ENCODE measurements at regions not wholly inside any gene's neighbourhood (a gene's known extent, or its start where the extent isn't known, plus 50 kb on each side); places are given as distances from the start of the nearest gene placed in this dataset.

GRCh38 chr5:175253597-175253996, 190.4 kb downstream of the DRD1 start:
- DNase-seq (ENCODE audit: low spot score) (no peak), ATAC-seq (ENCODE audit: insufficient number of reproducible peaks, low FRiP score, low read depth) (no peak)
- Histone ChIP-seq H3K9me3 (no peaks in the 10 kb centered on the region), H3K36me3 (no peaks in the 10 kb centered on the region), H3K4me1 (ENCODE audit: control insufficient read depth in 1 of 2, low read depth in 2 of 2) (peaks cover 7 to 21% of the 10 kb centered on the region in 2 donors), H3K27ac (peak overlapping the region; percentile 25 to 57), H3K27me3 (replicated peaks; ENCODE audit: insufficient read depth) (no peaks in the 10 kb centered on the region), H3K4me3 (no peak overlapping the region)
- TF ChIP-seq CTCF (IDR thresholded peaks at IDR 0.05) = no peak

GRCh38 chr5:175252234-175252805, 191.7 kb downstream of the DRD1 start:
- TF ChIP-seq CTCF (IDR thresholded peaks at IDR 0.05) = no peak
- Histone ChIP-seq H3K4me1 (ENCODE audit: control insufficient read depth in 1 of 2, low read depth in 2 of 2) (peaks cover 8 to 21% of the 10 kb centered on the region in 2 donors), H3K27me3 (replicated peaks; ENCODE audit: insufficient read depth) (no peaks in the 10 kb centered on the region), H3K9me3 (no peaks in the 10 kb centered on the region), H3K27ac (no peak overlapping the region), H3K4me3 (no peak overlapping the region), H3K36me3 (no peaks in the 10 kb centered on the region)
- ATAC-seq (ENCODE audit: insufficient number of reproducible peaks, low FRiP score, low read depth) (no peak), DNase-seq (ENCODE audit: low spot score) (no peak)

- ATAC-seq (ENCODE audit: insufficient number of reproducible peaks, low FRiP score, low read depth) (no peak), DNase-seq (ENCODE audit: low spot score) (no peak)
- Histone ChIP-seq H3K4me3 (no peak overlapping the region), H3K27me3 (replicated peaks; ENCODE audit: insufficient read depth) (no peaks in the 10 kb centered on the region), H3K9me3 (no peaks in the 10 kb centered on the region), H3K27ac (no peak overlapping the region), H3K4me1 (ENCODE audit: control insufficient read depth in 1 of 2, low read depth in 2 of 2) (peaks cover 13 to 38% of the 10 kb centered on the region in 2 donors), H3K36me3 (no peaks in the 10 kb centered on the region)
- TF ChIP-seq CTCF (IDR thresholded peaks at IDR 0.05) = no peak
These were observed 193.6 kb downstream of the DRD1 start for GRCh38 chr5:175250426-175250825.

- TF ChIP-seq CTCF (IDR thresholded peaks at IDR 0.05) = no peak
- no peaks in the 10 kb centered on the region for H3K27me3 ChIP-seq (replicated peaks; ENCODE audit: insufficient read depth)
- H3K4me1 ChIP-seq (ENCODE audit: control insufficient read depth in 1 of 2, low read depth in 2 of 2) = peaks cover 8 to 26% of the 10 kb centered on the region in 2 donors
- no peak overlapping the region for H3K4me3 ChIP-seq
- no peak overlapping the region for H3K27ac ChIP-seq
- no peaks in the 10 kb centered on the region for H3K36me3 ChIP-seq
- no peaks in the 10 kb centered on the region for H3K9me3 ChIP-seq
- no peak for ATAC-seq (ENCODE audit: insufficient number of reproducible peaks, low FRiP score, low read depth)
- no peak for DNase-seq (ENCODE audit: low spot score)
These were observed 195.5 kb downstream of the DRD1 start for GRCh38 chr5:175248416-175248905.

GRCh38 chr5:175246889-175247520, 197.0 kb downstream of the DRD1 start:
- H3K27me3 ChIP-seq (replicated peaks; ENCODE audit: insufficient read depth) = no peaks in the 10 kb centered on the region
- no peaks in the 10 kb centered on the region for H3K36me3 ChIP-seq
- ATAC-seq (ENCODE audit: insufficient number of reproducible peaks, low FRiP score, low read depth) (no peak), DNase-seq (ENCODE audit: low spot score) (no peak)
- peak overlapping the region; percentile 42 to 62 for H3K27ac ChIP-seq
- no peaks in the 10 kb centered on the region for H3K9me3 ChIP-seq
- H3K4me1 ChIP-seq (ENCODE audit: control insufficient read depth in 1 of 2, low read depth in 2 of 2) = peaks cover 5 to 20% of the 10 kb centered on the region in 2 donors
- H3K4me3 ChIP-seq = no peak overlapping the region
- TF ChIP-seq CTCF (IDR thresholded peaks at IDR 0.05) = no peak

Data from thoracic aorta (tissue), 2 donors.